ENCODE measurements at regions not wholly inside any gene's neighbourhood (a gene's known extent, or its start where the extent isn't known, plus 50 kb on each side); places are given as distances from the start of the nearest gene placed in this dataset.

DNA sequence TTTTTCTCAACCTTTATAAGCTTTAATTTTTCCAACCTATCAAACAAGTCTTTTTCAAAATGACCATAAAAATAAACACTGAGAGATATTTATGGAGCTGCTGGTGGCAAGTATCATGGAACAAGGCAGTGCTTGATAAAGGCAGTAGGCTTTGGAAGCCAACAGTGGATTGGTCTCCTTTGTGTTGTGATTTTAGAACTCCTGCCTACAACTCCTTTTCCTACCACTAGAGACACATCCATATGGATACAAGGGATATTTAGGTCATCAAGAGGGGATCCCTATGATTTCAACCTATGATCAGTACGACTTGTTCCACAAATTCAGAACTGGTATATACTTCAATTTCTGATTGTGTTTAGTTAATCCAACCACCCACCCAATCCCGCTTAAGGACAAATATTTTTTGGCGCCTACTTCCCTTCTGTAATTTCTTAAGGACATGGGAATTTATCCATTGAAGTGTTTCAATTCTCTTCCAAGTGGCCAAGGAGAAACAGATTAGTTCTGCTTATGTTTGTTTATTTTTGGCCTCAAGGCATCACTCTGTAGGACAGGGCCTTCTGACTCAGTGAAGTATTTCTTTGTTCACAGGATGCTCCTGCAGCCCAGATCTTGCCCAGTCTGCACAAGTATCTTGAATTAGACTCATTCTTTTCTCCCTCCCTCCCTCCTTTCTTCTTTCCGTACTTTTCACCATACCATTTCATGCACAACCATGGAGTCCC lies 2119.6 kb upstream of the PIK3C3 start:
- Histone ChIP-seq H3K9ac (ENCODE audit: low read length in 2 of 2) (no peak overlapping the region), H3K4me3 (ENCODE audit: low read length in 2 of 2) (no peak overlapping the region), H3K27ac (ENCODE audit: low read length) (no peak overlapping the region), H3K4me1 (ENCODE audit: control insufficient read depth, insufficient read depth, low read length) (no peaks in the 10 kb centered on the region), H3K9me3 (ENCODE audit: control insufficient read depth in 2 of 2, low read length in 2 of 2) (no peaks in the 10 kb centered on the region), H3K27me3 (ENCODE audit: control insufficient read depth in 1 of 2, insufficient read depth in 2 of 2, low read length in 2 of 2) (no peaks in the 10 kb centered on the region), H3K36me3 (ENCODE audit: control insufficient read depth in 2 of 2, insufficient read depth in 2 of 2, low read length in 2 of 2) (no peaks in the 10 kb centered on the region)

DNA sequence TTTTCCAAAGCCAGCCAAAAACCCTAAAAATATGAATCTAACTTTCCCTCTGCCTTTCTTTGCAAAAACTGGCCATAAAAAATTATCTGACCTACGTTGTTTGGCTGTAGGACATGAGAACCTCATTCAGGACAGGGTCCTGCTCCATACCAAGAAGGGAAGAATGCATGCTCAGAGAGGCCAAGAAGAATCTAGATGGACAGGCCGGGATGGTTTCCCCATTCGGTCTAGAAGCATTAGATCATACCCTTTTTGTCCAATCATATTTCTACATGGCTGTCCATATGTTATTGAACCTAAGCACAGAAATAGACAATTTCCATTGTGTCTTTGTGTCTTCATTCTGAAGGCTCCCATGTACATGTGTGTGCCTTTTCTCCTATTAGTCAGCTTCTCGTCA lies 2120.4 kb upstream of the PIK3C3 start:
- Histone ChIP-seq H3K4me3 (ENCODE audit: low read length in 2 of 2) (no peak overlapping the region), H3K27me3 (ENCODE audit: control insufficient read depth in 1 of 2, insufficient read depth in 2 of 2, low read length in 2 of 2) (no peaks in the 10 kb centered on the region), H3K9ac (ENCODE audit: low read length in 2 of 2) (no peak overlapping the region), H3K9me3 (ENCODE audit: control insufficient read depth in 2 of 2, low read length in 2 of 2) (no peaks in the 10 kb centered on the region), H3K36me3 (ENCODE audit: control insufficient read depth in 2 of 2, insufficient read depth in 2 of 2, low read length in 2 of 2) (no peaks in the 10 kb centered on the region), H3K4me1 (ENCODE audit: control insufficient read depth, insufficient read depth, low read length) (no peaks in the 10 kb centered on the region), H3K27ac (ENCODE audit: low read length) (no peak overlapping the region)

DNA sequence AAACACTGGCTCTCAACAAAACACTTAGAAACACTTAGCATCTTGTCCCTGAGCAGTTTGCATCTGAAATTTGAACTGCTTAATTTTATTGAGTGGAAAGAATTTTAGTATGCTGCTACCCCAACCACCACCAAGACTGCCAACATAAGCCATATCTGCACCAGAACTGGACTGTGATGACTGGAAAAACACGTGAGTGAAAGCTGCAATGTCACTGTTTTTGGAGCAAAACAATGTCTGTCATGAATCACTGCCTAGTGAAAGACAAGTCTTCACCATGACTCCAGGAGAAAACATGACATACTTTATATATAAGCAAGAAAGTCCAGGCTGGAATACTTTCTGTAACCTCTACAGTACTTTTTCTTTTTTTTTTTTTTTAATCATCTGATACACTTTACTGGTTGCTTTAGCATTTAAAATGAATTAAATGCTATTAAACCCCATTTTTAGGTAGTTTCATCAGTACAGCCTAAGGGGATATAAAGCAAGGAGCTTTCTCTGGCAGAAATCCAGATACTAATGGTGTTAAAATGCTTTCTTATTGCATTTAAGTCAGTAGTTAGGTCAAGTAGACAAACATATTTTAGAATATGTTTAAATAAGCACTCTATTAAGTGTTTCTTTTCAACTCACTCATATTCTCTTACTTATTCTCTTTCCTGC lies 2129.4 kb upstream of the PIK3C3 start:
- no peaks in the 10 kb centered on the region for H3K9me3 ChIP-seq (ENCODE audit: control insufficient read depth in 2 of 2, low read length in 2 of 2)
- no peaks in the 10 kb centered on the region for H3K36me3 ChIP-seq (ENCODE audit: control insufficient read depth in 2 of 2, insufficient read depth in 2 of 2, low read length in 2 of 2)
- H3K27me3 ChIP-seq (ENCODE audit: control insufficient read depth in 1 of 2, insufficient read depth in 2 of 2, low read length in 2 of 2), result no peaks in the 10 kb centered on the region
- H3K4me3 ChIP-seq (ENCODE audit: low read length in 2 of 2), result no peak overlapping the region
- H3K9ac ChIP-seq (ENCODE audit: low read length in 2 of 2), result no peak overlapping the region
- no peak overlapping the region for H3K27ac ChIP-seq (ENCODE audit: low read length)
- H3K4me1 ChIP-seq (ENCODE audit: control insufficient read depth, insufficient read depth, low read length), result no peaks in the 10 kb centered on the region

DNA sequence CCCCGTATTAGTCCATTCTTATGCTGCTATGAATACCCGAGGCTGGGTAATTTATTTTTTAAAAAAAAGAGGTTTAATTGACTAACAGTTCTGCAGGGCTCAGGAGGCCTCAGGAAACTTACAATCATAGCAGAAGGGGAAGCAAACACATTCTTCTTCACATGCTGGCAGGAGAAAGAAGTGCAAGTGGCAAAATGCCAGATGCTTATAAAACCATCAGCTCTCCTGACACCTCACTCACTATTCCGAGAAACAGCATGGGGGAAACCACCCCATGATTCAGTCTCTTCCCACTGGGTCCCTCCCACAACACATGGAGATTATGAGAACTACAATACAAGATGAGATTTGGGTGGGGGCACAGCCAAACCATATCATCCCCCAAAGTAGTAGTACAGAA lies 2148.5 kb upstream of the PIK3C3 start:
- Histone ChIP-seq H3K4me3 (ENCODE audit: low read length in 2 of 2) (no peak overlapping the region), H3K9ac (ENCODE audit: low read length in 2 of 2) (no peak overlapping the region), H3K27ac (ENCODE audit: low read length) (no peak overlapping the region), H3K27me3 (ENCODE audit: control insufficient read depth in 1 of 2, insufficient read depth in 2 of 2, low read length in 2 of 2) (no peaks in the 10 kb centered on the region), H3K9me3 (ENCODE audit: control insufficient read depth in 2 of 2, low read length in 2 of 2) (peaks cover 1 to 5% of the 10 kb centered on the region in 2 donors), H3K4me1 (ENCODE audit: control insufficient read depth, insufficient read depth, low read length) (no peaks in the 10 kb centered on the region), H3K36me3 (ENCODE audit: control insufficient read depth in 2 of 2, insufficient read depth in 2 of 2, low read length in 2 of 2) (no peaks in the 10 kb centered on the region)

DNA sequence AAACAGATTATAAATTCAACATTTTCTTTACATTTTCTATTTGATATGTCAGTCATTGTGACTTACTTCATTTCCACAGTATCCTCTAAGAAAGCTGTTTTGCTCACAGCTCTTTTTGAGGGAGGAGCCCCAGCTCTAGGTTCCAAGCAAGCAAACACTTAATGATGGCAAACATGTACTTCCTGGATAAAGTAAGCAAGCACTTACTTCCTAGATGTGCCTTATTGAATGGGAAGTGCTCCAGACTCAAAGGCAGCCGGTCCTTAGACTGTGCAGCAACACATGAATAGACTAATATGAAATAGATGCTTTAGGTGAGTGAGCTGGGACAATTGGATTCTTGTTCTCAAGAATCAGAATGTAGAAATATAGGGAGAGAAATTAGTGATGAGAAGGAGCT lies 2149.8 kb upstream of the PIK3C3 start:
- no peaks in the 10 kb centered on the region for H3K4me1 ChIP-seq (ENCODE audit: control insufficient read depth, insufficient read depth, low read length)
- no peaks in the 10 kb centered on the region for H3K36me3 ChIP-seq (ENCODE audit: control insufficient read depth in 2 of 2, insufficient read depth in 2 of 2, low read length in 2 of 2)
- no peak overlapping the region for H3K4me3 ChIP-seq (ENCODE audit: low read length in 2 of 2)
- H3K27me3 ChIP-seq (ENCODE audit: control insufficient read depth in 1 of 2, insufficient read depth in 2 of 2, low read length in 2 of 2), result no peaks in the 10 kb centered on the region
- no peak overlapping the region for H3K27ac ChIP-seq (ENCODE audit: low read length)
- H3K9me3 ChIP-seq (ENCODE audit: control insufficient read depth in 2 of 2, low read length in 2 of 2), result peaks cover 7 to 8% of the 10 kb centered on the region in 2 donors
- no peak overlapping the region for H3K9ac ChIP-seq (ENCODE audit: low read length in 2 of 2)

DNA sequence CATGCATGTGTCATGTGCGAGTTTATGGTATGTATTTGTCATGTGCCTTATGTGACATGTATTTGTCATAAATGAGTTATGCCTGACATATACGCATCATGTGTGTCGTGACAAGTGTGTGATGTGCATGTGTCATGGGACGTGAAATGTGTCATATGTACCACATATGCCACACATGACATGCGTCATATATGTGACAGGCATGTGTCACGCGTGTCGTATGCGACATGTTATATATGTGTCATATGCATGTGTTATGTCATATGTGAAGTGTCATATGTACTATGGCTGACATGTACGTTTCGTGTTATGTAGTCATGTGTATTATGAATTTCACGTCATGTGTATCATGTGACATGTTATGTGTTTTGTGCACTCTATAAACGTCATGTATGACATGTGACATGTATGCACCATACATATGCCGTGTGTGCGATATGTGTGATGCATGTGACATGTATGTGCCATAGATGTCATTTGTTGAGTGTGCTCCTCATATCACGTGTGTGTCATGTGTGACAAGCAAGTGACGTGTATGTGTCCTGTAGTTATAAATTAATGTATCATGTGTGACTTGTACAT lies 2152.3 kb upstream of the PIK3C3 start:
- Histone ChIP-seq H3K36me3 (ENCODE audit: control insufficient read depth in 2 of 2, insufficient read depth in 2 of 2, low read length in 2 of 2) (no peaks in the 10 kb centered on the region), H3K9me3 (ENCODE audit: control insufficient read depth in 2 of 2, low read length in 2 of 2) (peaks cover 7 to 8% of the 10 kb centered on the region in 2 donors), H3K4me3 (ENCODE audit: low read length in 2 of 2) (no peak overlapping the region), H3K4me1 (ENCODE audit: control insufficient read depth, insufficient read depth, low read length) (no peaks in the 10 kb centered on the region), H3K9ac (ENCODE audit: low read length in 2 of 2) (no peak overlapping the region), H3K27me3 (ENCODE audit: control insufficient read depth in 1 of 2, insufficient read depth in 2 of 2, low read length in 2 of 2) (no peaks in the 10 kb centered on the region), H3K27ac (ENCODE audit: low read length) (no peak overlapping the region)

DNA sequence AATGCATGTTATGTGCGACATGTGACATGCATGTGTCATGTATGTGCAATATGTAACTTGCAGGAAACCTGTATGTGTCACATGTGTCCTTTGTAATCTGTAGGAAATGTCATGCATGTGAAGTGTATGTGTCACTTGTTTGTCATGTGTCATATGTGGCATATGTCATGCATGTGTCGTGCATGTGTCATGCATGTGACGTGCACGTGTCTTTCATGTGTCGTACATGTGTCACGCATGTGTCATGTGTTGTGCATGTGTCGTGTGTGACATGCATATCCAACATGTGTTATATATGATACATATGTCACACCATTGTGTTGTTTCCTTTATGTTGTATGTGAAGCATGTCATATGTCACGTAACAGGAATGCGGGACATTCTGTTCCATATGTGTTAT lies 2153.2 kb upstream of the PIK3C3 start:
- H3K9me3 ChIP-seq (ENCODE audit: control insufficient read depth in 2 of 2, low read length in 2 of 2), result peaks cover 7 to 8% of the 10 kb centered on the region in 2 donors
- H3K27me3 ChIP-seq (ENCODE audit: control insufficient read depth in 1 of 2, insufficient read depth in 2 of 2, low read length in 2 of 2), result no peaks in the 10 kb centered on the region
- H3K4me1 ChIP-seq (ENCODE audit: control insufficient read depth, insufficient read depth, low read length), result no peaks in the 10 kb centered on the region
- no peaks in the 10 kb centered on the region for H3K36me3 ChIP-seq (ENCODE audit: control insufficient read depth in 2 of 2, insufficient read depth in 2 of 2, low read length in 2 of 2)
- H3K27ac ChIP-seq (ENCODE audit: low read length), result no peak overlapping the region
- H3K4me3 ChIP-seq (ENCODE audit: low read length in 2 of 2), result no peak overlapping the region
- no peak overlapping the region for H3K9ac ChIP-seq (ENCODE audit: low read length in 2 of 2)

DNA sequence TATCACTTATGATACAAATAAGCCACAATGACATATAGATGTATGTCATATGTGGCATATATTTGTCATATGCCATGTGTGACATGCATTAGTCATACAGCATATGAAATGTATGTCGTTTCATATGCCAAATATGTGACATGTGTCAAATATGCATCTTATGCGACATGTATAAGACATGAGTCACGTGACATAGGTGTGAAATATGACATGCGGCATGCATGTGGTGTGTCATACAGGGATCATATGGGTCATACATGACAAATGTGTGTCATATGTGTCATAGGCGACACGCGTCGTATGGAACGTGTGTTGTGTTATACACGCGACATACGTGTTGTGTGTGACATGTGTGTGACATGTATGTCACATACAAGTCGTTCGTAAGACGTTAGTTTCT lies 2154.0 kb upstream of the PIK3C3 start:
- Histone ChIP-seq H3K9me3 (ENCODE audit: control insufficient read depth in 2 of 2, low read length in 2 of 2) (peaks cover 7 to 8% of the 10 kb centered on the region in 2 donors), H3K4me3 (ENCODE audit: low read length in 2 of 2) (no peak overlapping the region), H3K4me1 (ENCODE audit: control insufficient read depth, insufficient read depth, low read length) (no peaks in the 10 kb centered on the region), H3K27ac (ENCODE audit: low read length) (no peak overlapping the region), H3K9ac (ENCODE audit: low read length in 2 of 2) (no peak overlapping the region), H3K36me3 (ENCODE audit: control insufficient read depth in 2 of 2, insufficient read depth in 2 of 2, low read length in 2 of 2) (no peaks in the 10 kb centered on the region), H3K27me3 (ENCODE audit: control insufficient read depth in 1 of 2, insufficient read depth in 2 of 2, low read length in 2 of 2) (no peaks in the 10 kb centered on the region)

DNA sequence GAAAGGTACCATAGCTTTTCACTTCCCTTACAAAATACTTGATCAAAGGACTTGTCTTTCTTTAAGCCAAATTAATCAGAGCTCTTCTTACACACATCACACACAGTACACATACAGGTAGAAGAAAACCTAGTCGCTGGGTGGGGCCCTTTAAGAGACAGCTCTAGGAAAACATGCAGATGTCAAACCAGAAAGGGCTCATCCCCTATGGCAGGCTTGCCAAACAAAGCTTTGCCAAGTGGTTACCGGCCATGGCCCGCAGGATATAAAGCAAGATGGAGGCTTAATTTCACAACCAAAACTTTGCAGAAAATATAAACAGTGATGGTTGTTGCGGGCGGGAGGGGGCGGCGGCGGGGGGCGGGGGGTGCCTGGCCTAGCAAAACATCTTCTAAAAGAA lies 2156.0 kb upstream of the PIK3C3 start:
- Histone ChIP-seq H3K27me3 (ENCODE audit: control insufficient read depth in 1 of 2, insufficient read depth in 2 of 2, low read length in 2 of 2) (no peaks in the 10 kb centered on the region), H3K4me3 (ENCODE audit: low read length in 2 of 2) (no peak overlapping the region)

DNA sequence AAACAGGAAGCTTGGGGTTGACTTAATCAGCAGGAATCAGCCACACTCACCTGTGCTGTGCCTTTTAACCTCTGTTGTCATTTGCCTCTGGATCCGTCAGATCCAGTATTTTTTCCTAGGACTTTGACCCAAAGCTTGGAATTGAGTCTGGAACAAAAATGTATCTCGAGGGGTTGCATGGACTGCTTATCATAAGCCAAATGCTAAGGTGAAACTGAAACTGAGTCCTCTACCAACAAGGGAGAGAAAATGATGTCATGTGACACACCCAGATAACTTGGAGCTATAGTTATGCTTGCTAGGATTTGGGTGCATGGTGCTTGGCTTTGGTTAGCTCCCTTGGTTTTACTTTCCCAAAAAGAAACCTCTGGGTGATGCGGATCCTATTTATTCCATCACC lies 2158.6 kb upstream of the PIK3C3 start:
- Histone ChIP-seq H3K4me3 (ENCODE audit: low read length in 2 of 2) (no peak overlapping the region), H3K27me3 (ENCODE audit: control insufficient read depth in 1 of 2, insufficient read depth in 2 of 2, low read length in 2 of 2) (no peaks in the 10 kb centered on the region), H3K9ac (ENCODE audit: low read length in 2 of 2) (no peak overlapping the region), H3K4me1 (ENCODE audit: control insufficient read depth, insufficient read depth, low read length) (no peaks in the 10 kb centered on the region), H3K9me3 (ENCODE audit: control insufficient read depth in 2 of 2, low read length in 2 of 2) (peaks cover 2 to 4% of the 10 kb centered on the region in 2 donors), H3K36me3 (ENCODE audit: control insufficient read depth in 2 of 2, insufficient read depth in 2 of 2, low read length in 2 of 2) (no peaks in the 10 kb centered on the region), H3K27ac (ENCODE audit: low read length) (no peak overlapping the region)

More for the DNA sequence above, 2156.0 kb upstream of the PIK3C3 start:
- H3K9me3 ChIP-seq (ENCODE audit: control insufficient read depth in 2 of 2, low read length in 2 of 2), result peaks cover 7 to 8% of the 10 kb centered on the region in 2 donors
- H3K36me3 ChIP-seq (ENCODE audit: control insufficient read depth in 2 of 2, insufficient read depth in 2 of 2, low read length in 2 of 2), result no peaks in the 10 kb centered on the region
- no peak overlapping the region for H3K27ac ChIP-seq (ENCODE audit: low read length)
- no peaks in the 10 kb centered on the region for H3K4me1 ChIP-seq (ENCODE audit: control insufficient read depth, insufficient read depth, low read length)
- H3K9ac ChIP-seq (ENCODE audit: low read length in 2 of 2), result no peak overlapping the region

DNA sequence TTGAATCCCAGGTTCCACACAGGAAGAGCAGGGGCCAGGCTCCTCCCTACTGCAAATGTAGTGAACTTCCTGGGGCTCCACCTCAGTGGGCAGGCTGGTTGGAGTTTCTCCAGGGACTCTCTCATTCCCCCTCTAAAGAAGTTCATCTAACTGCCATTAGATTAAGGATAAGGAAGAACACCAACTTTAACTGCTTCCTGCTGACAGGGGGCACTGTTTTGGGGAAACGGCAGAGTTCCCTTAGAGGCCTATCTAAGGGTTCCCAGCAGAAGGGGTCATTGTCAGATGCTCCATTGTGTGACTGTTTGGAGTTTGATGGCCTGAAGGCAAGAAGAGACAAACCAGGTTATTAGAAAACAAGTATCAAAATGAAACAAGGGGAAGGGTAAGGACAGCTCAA lies 2159.7 kb upstream of the PIK3C3 start:
- H3K36me3 ChIP-seq (ENCODE audit: control insufficient read depth in 2 of 2, insufficient read depth in 2 of 2, low read length in 2 of 2), result no peaks in the 10 kb centered on the region
- no peaks in the 10 kb centered on the region for H3K9me3 ChIP-seq (ENCODE audit: control insufficient read depth in 2 of 2, low read length in 2 of 2)
- no peaks in the 10 kb centered on the region for H3K4me1 ChIP-seq (ENCODE audit: control insufficient read depth, insufficient read depth, low read length)
- H3K27me3 ChIP-seq (ENCODE audit: control insufficient read depth in 1 of 2, insufficient read depth in 2 of 2, low read length in 2 of 2), result no peaks in the 10 kb centered on the region
- no peak overlapping the region for H3K27ac ChIP-seq (ENCODE audit: low read length)
- no peak overlapping the region for H3K4me3 ChIP-seq (ENCODE audit: low read length in 2 of 2)
- H3K9ac ChIP-seq (ENCODE audit: low read length in 2 of 2), result no peak overlapping the region

Measured in stomach smooth muscle (tissue), 2 donors.